NK-92 (cell line): ENCODE measurements at regions not wholly inside any gene's neighbourhood (a gene's known extent, or its start where the extent isn't known, plus 50 kb on each side); places are given as distances from the start of the nearest gene placed in this dataset.
"Not testable (repeated sequence)": the region's sequence is repeated elsewhere in the genome, so short reads cannot be mapped to it uniquely, and the experiment has no call there.

Source experiments
- DNase-seq: peaks from one replicate; lab custom pipeline; 2025; ENCODE audit not compliant: unreplicated experiment; lab: John Stamatoyannopoulos, UW

GRCh38 chr16:29062235-29062634 is 77.4 kb downstream of the LAT start:
- DNase-seq: not testable (repeated sequence)

- DNase-seq: not testable (repeated sequence)
Measured at GRCh38 chr16:29061467-29061921, 76.6 kb downstream of the LAT start.

GRCh38 chr16:29060022-29060810 is 75.4 kb downstream of the LAT start:
- not testable (repeated sequence) for DNase-seq

- not testable (repeated sequence) for DNase-seq
Measured at GRCh38 chr16:29059575-29059974, 74.7 kb downstream of the LAT start.
